ENCODE measurements at regions not wholly inside any gene's neighbourhood (a gene's known extent, or its start where the extent isn't known, plus 50 kb on each side); places are given as distances from the start of the nearest gene placed in this dataset.

- no peak for ATAC-seq
- CTCF ChIA-PET (ENCODE audit: low intra/inter-chr PET ratio, low total read pairs): no interaction called here
- no peak overlapping the region for H3K9ac ChIP-seq (ENCODE audit: insufficient read depth, low read depth, low read length)
- intact Hi-C loops (cut with micrococcal nuclease; ENCODE audit: unreplicated experiment): no loop called here
- no peak for TF ChIP-seq ATF7-NPFF (CRISPR knock-in tag; IDR thresholded peaks at IDR 0.05; ENCODE audit: low read depth)
- TF ChIP-seq ZMAT5 (CRISPR knock-in tag; IDR thresholded peaks at IDR 0.05; ENCODE audit: borderline replicate concordance, low read depth): no peak
- TF ChIP-seq ZNF607 (CRISPR knock-in tag; IDR thresholded peaks at IDR 0.05; ENCODE audit: borderline replicate concordance): no peak
- TF ChIP-seq ZNF564 (CRISPR knock-in tag; IDR thresholded peaks at IDR 0.05): no peak
- TF ChIP-seq SNAI1 (CRISPR knock-in tag; IDR thresholded peaks at IDR 0.05; ENCODE audit: borderline replicate concordance): no peak
- TF ChIP-seq U2AF1 (optimal IDR thresholded peaks at IDR 0.05; ENCODE audit: low read depth, low read length): no peak
- TF ChIP-seq ZBTB38 (CRISPR knock-in tag; IDR thresholded peaks at IDR 0.05): no peak
- TF ChIP-seq MATR3 (CRISPR knock-in tag; IDR thresholded peaks at IDR 0.05): no peak
- TF ChIP-seq RFX5 (IDR thresholded peaks at IDR 0.05; ENCODE audit: low read depth, low read length): no peak
- TF ChIP-seq SMARCE1 (IDR thresholded peaks at IDR 0.05; ENCODE audit: borderline replicate concordance): no peak
- TF ChIP-seq ZNF513 (CRISPR knock-in tag; conservative IDR thresholded peaks at IDR 0.05): no peak
- TF ChIP-seq ZNF670 (CRISPR knock-in tag; IDR thresholded peaks at IDR 0.05; ENCODE audit: borderline replicate concordance): no peak
- no peak for TF ChIP-seq MTA1 (CRISPR knock-in tag; IDR thresholded peaks at IDR 0.05; ENCODE audit: borderline replicate concordance)
- no peak for TF ChIP-seq CC2D1A (CRISPR knock-in tag; IDR thresholded peaks at IDR 0.05)
- TF ChIP-seq ZNF598 (CRISPR knock-in tag; IDR thresholded peaks at IDR 0.05; ENCODE audit: borderline replicate concordance): no peak
- no peak for TF ChIP-seq NR1H2 (CRISPR knock-in tag; IDR thresholded peaks at IDR 0.05; ENCODE audit: borderline replicate concordance, low read depth)
- TF ChIP-seq SP4 (CRISPR knock-in tag; IDR thresholded peaks at IDR 0.05): no peak
- TF ChIP-seq POLR2A (IDR thresholded peaks at IDR 0.05; ENCODE audit: insufficient read depth in 1 of 2, low read depth in 2 of 2, low read length in 2 of 2): no peak
- TF ChIP-seq TBX3 (IDR thresholded peaks at IDR 0.05; ENCODE audit: borderline replicate concordance): no peak
- no peak for DNase-seq (ENCODE audit: low spot score)
- H4K20me1 ChIP-seq (ENCODE audit: insufficient read depth, low read length): no peaks in the 10 kb centered on the region
- in situ Hi-C loops (cut with HindIII; ENCODE audit: extremely low pct_ligation_motif_present, low pct_unique_long_range_greater_than_20kb): no loop called here
- H3K4me2 ChIP-seq (ENCODE audit: low read depth, low read length): no peak overlapping the region
- no peaks in the 10 kb centered on the region for H3K36me3 ChIP-seq (replicated peaks in 1 of 2; ENCODE audit: control insufficient read depth in 1 of 2, insufficient read depth in 2 of 2, low read length in 2 of 2)
- FAIRE-seq: no peak
- H3K79me2 ChIP-seq (ENCODE audit: insufficient read depth, low read length): no peaks in the 10 kb centered on the region
- H3K27ac ChIP-seq (ENCODE audit: extremely low read length, insufficient read depth, low read length): no peak overlapping the region
- no peak overlapping the region for H2AFZ ChIP-seq (ENCODE audit: low read length)
- POLR2A ChIA-PET: no interaction called here
- 32% methylated on average over 3 of the region's 22 CpGs for WGBS (ENCODE audit: low lambda C conversion rate)
- H3K4me3 ChIP-seq (replicated peaks in 1 of 3; ENCODE audit: insufficient read depth in 1 of 3, low read depth in 2 of 3, low read length in 3 of 3): no peak overlapping the region
- no peaks in the 10 kb centered on the region for H3K9me3 ChIP-seq (ENCODE audit: low read length)
- no TSS peak for BruUV-seq (replicated peaks)
- no peaks in the 10 kb centered on the region for H3K4me1 ChIP-seq (ENCODE audit: insufficient read depth, low read length)
- no peaks in the 10 kb centered on the region for H3K27me3 ChIP-seq (ENCODE audit: control insufficient read depth in 1 of 2, insufficient read depth in 2 of 2, low read length in 2 of 2)
Observed at GRCh38 chr13:70255406-70255991, 147.2 kb upstream of the KLHL1 start.
